ENCODE measurements at regions not wholly inside any gene's neighbourhood (a gene's known extent, or its start where the extent isn't known, plus 50 kb on each side); places are given as distances from the start of the nearest gene placed in this dataset.

GRCh38 chr13:22024381-22024994, 353.6 kb downstream of the FGF9 start:
- no peak for TF ChIP-seq CTCF (IDR thresholded peaks at IDR 0.05; ENCODE audit: insufficient read depth, low read depth, low read length)
- TF ChIP-seq EZH2 (IDR thresholded peaks at IDR 0.05; ENCODE audit: insufficient read depth, low read length) = no peak
